Erythroblast (primary cell): ENCODE measurements at regions not wholly inside any gene's neighbourhood (a gene's known extent, or its start where the extent isn't known, plus 50 kb on each side); places are given as distances from the start of the nearest gene placed in this dataset.

Source experiments
- GATA1 ChIP-seq: IDR thresholded peaks from 2 replicates; pipeline ENCODE4 v1.6.1; 2011; ENCODE audit warnings: low read depth, mild to moderate bottlenecking, control low read depth, low read length, moderate library complexity
- POLR2A ChIP-seq: IDR thresholded peaks from 2 replicates; pipeline ENCODE4 v1.6.1; 2011; ENCODE audit warnings: mild to moderate bottlenecking, low read length

DNA sequence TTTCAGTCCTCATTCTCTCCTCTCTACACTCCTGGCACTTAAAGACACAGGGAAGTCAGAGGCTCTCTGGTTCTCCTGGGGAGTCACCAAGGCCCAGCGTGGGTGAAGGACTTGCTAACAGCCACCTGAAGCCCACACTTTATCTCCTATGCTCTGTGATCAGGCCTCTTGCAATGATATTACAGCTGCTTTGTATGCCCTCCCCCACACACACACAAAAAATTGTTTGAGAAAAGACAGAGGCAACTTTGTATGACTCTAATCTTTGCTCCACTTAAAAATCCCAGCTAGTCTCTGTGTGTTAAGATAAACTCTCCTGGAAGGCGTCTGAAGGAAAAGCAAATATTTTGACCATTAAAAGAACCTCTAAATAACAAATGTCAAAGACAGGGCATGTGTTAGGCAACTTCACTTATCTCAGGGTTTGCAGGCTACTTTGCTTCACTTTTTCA lies 507.2 kb downstream of the TNS3 start:
- TF ChIP-seq POLR2A (no peak), GATA1 (no peak)
